H1 (cell line): ENCODE measurements at regions not wholly inside any gene's neighbourhood (a gene's known extent, or its start where the extent isn't known, plus 50 kb on each side); places are given as distances from the start of the nearest gene placed in this dataset.

ENCODE experiments used
- ATF3 ChIP-seq: IDR thresholded peaks from 2 replicates; pipeline ENCODE4 v1.6.1; 2011; ENCODE audit warnings: low read depth, mild to moderate bottlenecking, low read length; ENCODE audit not compliant: insufficient read depth
- CBX8 ChIP-seq: fragments of 300-800, 300-1000 bp; sonication (generic); IDR thresholded peaks from 2 replicates; pipeline ENCODE4 v1.7.1; 2016; ENCODE audit warnings: low read depth, low read length, borderline replicate concordance
- CTCF ChIP-seq, 3 experiments: IDR thresholded peaks; 1 replicate in 2 of 3; 2 replicates in 1 of 3; pipeline versions ENCODE4 v1.5.1 to v1.6.1; 2011; ENCODE audit warnings: low read length in 3 of 3, mild to moderate bottlenecking in 3 of 3, inconsistent platforms in 2 of 3, low read depth in 1 of 3, moderate library complexity in 1 of 3; ENCODE audit not compliant: insufficient read depth in 1 of 3; ENCODE audit errors: control extremely low read depth in 1 of 3
- EZH2 ChIP-seq: fragments of 200-600 bp; sonication (generic); IDR thresholded peaks from 2 replicates; pipeline ENCODE4 v1.7.1; 2012; ENCODE audit warnings: low read depth, mild to moderate bottlenecking, moderate library complexity, low read length, inconsistent platforms; ENCODE audit not compliant: severe bottlenecking
- FOSL1 ChIP-seq: IDR thresholded peaks from 2 replicates; pipeline ENCODE4 v1.6.1; 2011; ENCODE audit warnings: mild to moderate bottlenecking, low read depth, low read length, moderate library complexity; ENCODE audit not compliant: insufficient read depth
- NRF1 ChIP-seq: IDR thresholded peaks from 2 replicates; pipeline ENCODE4 v1.6.1; 2011; ENCODE audit warnings: mild to moderate bottlenecking, low read depth, low read length, improper control_type of control experiment
- POLR2A ChIP-seq, 2 experiments: IDR thresholded peaks; 1 replicate in 1 of 2; 2 replicates in 1 of 2; pipeline ENCODE4 v1.6.1; 2011; ENCODE audit warnings: low read depth in 2 of 2, low read length in 2 of 2, mild to moderate bottlenecking in 2 of 2; ENCODE audit errors: control extremely low read depth in 1 of 2
- POLR2AphosphoS5 ChIP-seq: IDR thresholded peaks from 2 replicates; pipeline ENCODE4 v1.6.1; 2011; ENCODE audit warnings: low read depth, low read length
- SAP30 ChIP-seq: fragments of 300-600 bp; sonication (generic); IDR thresholded peaks from 2 replicates; pipeline ENCODE4 v1.7.1; 2012; ENCODE audit warnings: low read length, moderate library complexity, mild to moderate bottlenecking, inconsistent platforms; ENCODE audit not compliant: insufficient read depth, insufficient replicate concordance
- SUZ12 ChIP-seq: fragments of 200-600 bp; sonication (generic); IDR thresholded peaks from 2 replicates; pipeline ENCODE4 v1.6.1; 2012; ENCODE audit warnings: mild to moderate bottlenecking, inconsistent platforms, low read length, moderate library complexity, mixed read lengths
- TAF1 ChIP-seq: IDR thresholded peaks from 2 replicates; pipeline ENCODE4 v1.6.1; 2011; ENCODE audit warnings: mild to moderate bottlenecking, low read depth, low read length
- TAF7 ChIP-seq: optimal IDR thresholded peaks from 2 replicates; pipeline ENCODE3; 2011; ENCODE audit warnings: low read depth, mild to moderate bottlenecking, inconsistent platforms, low read length, moderate library complexity, borderline replicate concordance
- TEAD4 ChIP-seq: IDR thresholded peaks from 2 replicates; pipeline ENCODE4 v1.6.1; 2012; ENCODE audit warnings: low read depth, low read length, inconsistent platforms, mixed read lengths
- ZNF274 ChIP-seq: IDR thresholded peaks from 2 replicates; pipeline ENCODE4 v1.7.0; 2012; ENCODE audit warnings: low read length, borderline replicate concordance; ENCODE audit errors: extremely low read depth

GRCh38 chr2:76688732-76689131 lies 833.4 kb downstream of the LRRTM4 start:
- TF ChIP-seq TAF7 (no peak), TAF1 (no peak), POLR2AphosphoS5 (no peak), POLR2A (IDR thresholded peaks at IDR 0.05; ENCODE audit: control extremely low read depth in 1 of 2, low read depth in 2 of 2, low read length in 2 of 2) (no peak), CTCF (IDR thresholded peaks at IDR 0.05; ENCODE audit: control extremely low read depth in 1 of 3, insufficient read depth in 1 of 3, low read depth in 1 of 3, low read length in 3 of 3) (no peak), SAP30 (no peak), NRF1 (no peak), EZH2 (no peak), ZNF274 (no peak), TEAD4 (no peak), FOSL1 (no peak), SUZ12 (no peak), ATF3 (no peak), CBX8 (no peak)
